Heart left ventricle (tissue), 13 donors: ENCODE measurements at regions not wholly inside any gene's neighbourhood (a gene's known extent, or its start where the extent isn't known, plus 50 kb on each side); places are given as distances from the start of the nearest gene placed in this dataset.

Experiments used
- POLR2A ChIP-seq, 2 donors: fragments of 450-650 bp; IDR thresholded peaks; one replicate each; pipeline ENCODE4 v1.6.1; 2017; ENCODE audit warnings: antibody characterized with exemption in 2 of 2, mild to moderate bottlenecking in 2 of 2, moderate library complexity in 2 of 2
- TF ChIP-seq, protein P1 (sequence below), 12 donors: fragments of 200-600 bp; sonication (generic) in 4 of 12; IDR thresholded peaks; one replicate each; pipeline versions ENCODE4 v1.5.0 to v1.8.0; 2018 to 2022; ENCODE audit warnings: antibody characterized with exemption in 12 of 12, mild to moderate bottlenecking in 5 of 12
- donor health status: ischemic (EF 13 %, LVEDD 7.1; RV severe dilation, severe dysfunction).
- donor health status: DM: no; HTN: yes; CAD: no.
- donor health status: DM: no; HTN: no; CAD: no.
- donor health status: ischemic (EF 25% LVEDD 6.9; RV normal size, moderate dysfunction).
- donor health status: ischemic (EF 25% LVEDD 5.7; RV mildly dilated, moderate dysfunction).
- donor health status: ischemic (EF 35%, LVEDD 5.7; RV mildly dilated, moderate dysfunction).
- donor health status: nonischemic (EF 11% LVEDD 7.7; RV severe dilation, severe dysfunction).
- donor health status: DM: yes; HTN: yes; CAD: no.
- donor health status: PGD.
- donor health status: ischemic (EF 29% LVEDD 5.4; RV normal size, mild dysfunction).
- donor health status: nonischemic (EF 23%, LVEDD 6.1; RV moderate dilation, normal function).

- TF ChIP-seq POLR2A (IDR thresholded peaks at IDR 0.05), result no peak
- TF ChIP-seq, protein P1, sequence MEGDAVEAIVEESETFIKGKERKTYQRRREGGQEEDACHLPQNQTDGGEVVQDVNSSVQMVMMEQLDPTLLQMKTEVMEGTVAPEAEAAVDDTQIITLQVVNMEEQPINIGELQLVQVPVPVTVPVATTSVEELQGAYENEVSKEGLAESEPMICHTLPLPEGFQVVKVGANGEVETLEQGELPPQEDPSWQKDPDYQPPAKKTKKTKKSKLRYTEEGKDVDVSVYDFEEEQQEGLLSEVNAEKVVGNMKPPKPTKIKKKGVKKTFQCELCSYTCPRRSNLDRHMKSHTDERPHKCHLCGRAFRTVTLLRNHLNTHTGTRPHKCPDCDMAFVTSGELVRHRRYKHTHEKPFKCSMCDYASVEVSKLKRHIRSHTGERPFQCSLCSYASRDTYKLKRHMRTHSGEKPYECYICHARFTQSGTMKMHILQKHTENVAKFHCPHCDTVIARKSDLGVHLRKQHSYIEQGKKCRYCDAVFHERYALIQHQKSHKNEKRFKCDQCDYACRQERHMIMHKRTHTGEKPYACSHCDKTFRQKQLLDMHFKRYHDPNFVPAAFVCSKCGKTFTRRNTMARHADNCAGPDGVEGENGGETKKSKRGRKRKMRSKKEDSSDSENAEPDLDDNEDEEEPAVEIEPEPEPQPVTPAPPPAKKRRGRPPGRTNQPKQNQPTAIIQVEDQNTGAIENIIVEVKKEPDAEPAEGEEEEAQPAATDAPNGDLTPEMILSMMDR (IDR thresholded peaks at IDR 0.05), result no peak
Measured at GRCh38 chr2:6525475-6525964, 340.2 kb downstream of the CMPK2 start.
